ENCODE measurements at regions not wholly inside any gene's neighbourhood (a gene's known extent, or its start where the extent isn't known, plus 50 kb on each side); places are given as distances from the start of the nearest gene placed in this dataset.
A peak's percentile ranks its signal among the peaks of the same experiment; 100 is the strongest.

DNA sequence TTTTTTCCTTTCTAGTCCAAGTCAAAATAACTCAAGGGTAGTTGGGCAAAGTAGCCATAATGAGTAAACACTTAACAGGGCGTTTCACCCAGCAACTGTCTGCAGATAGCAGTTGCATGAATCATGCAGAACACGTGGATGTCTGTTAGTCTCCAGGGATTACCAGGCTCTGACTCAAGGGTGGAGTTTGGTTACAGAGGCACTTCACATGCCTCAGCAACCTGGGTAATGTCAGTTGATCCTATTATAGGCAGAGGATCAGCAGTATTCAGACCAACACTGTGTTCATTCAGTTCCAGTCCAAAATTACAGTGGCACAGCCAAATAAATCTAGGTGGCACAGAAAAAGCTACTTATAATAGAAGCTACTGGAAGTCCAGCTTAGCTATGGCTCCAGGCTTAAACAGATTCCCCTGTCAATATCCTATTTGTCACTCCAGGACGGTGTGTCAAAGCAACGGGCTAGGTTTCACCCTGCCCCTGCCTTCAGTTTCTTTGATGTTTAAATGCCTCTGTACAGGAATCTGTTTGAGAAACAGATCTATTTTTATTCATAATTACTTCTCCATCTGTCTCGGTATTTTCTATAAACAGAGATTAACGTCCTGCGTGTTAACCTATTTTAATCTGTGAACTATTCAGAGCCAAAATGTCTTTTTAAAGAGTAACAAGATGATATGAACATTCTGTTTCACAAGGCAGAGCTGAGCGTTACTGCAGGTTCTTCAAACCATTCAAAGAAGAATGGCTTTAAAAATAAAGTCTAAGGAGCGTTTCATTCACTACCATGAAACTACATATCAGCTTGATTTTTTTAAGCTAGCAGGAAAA, 162.6 kb upstream of the AKR1E2 start:
- DNase-seq (ENCODE audit: low read depth in 2 of 3, low spot score in 2 of 3): no peak

DNA sequence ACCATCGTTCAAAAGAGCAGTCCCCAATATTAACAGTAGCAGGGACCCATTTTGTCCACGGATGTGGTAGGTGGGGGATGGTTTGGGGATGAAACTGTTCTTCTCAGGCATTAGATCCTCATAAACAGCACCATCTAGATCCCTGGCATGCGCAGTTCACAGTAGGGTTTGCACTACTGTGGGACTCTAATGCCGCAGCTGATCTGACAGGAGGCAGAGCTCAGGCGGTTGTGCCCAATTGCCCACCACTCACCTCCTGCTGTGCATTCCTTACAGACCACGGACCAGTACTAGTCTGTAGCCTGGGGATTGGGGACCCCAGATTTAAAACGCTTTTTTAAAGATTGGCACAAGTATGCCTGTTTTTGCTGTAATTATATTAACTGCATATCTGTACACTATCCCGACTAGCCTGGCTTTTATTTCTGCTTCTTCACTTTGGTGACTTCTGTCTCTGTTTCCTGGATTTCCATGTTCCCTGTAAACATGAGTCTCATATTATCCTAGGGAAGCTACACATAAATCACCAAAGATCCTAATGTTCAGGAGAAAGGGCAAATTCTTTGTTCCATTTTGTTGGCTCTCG, 163.3 kb upstream of the AKR1E2 start:
- no peak for DNase-seq (ENCODE audit: low read depth in 2 of 3, low spot score in 2 of 3)

DNA sequence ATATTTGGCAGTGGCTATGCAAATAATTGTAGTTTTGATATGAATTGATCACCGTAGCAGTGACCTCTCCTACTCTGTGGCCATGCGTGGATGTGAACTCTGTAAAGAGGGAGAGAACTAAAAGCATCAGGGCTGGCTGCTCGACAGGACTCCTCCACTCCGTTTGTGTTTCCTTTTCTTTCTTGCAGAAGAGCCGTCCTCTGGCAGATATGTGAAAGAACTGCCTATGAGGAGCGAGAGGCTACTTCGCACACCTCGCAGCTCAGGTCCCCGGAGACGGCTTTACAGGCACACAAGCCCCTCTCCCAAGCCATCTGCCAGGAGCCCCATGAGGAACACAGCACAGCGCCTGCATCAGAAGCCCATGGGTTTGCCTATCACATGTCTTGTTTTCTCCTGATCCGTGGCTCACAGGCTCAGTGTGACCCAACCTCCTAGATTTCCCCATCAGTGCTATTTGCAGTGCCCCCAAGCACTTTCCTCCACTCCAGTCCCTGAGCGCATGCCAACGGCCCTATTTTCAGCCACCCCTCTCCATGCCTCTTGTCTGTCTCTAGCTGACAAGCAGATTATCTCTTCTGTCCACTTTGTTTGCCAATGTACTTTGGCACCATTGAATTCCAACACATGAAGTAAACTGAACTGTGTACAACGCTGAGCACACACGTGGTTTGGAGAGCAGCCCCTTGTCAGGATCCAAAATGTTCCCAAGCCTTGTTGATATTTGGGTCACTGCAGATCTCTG, 164.3 kb upstream of the AKR1E2 start:
- no peak for DNase-seq (ENCODE audit: low read depth in 2 of 3, low spot score in 2 of 3)

DNA sequence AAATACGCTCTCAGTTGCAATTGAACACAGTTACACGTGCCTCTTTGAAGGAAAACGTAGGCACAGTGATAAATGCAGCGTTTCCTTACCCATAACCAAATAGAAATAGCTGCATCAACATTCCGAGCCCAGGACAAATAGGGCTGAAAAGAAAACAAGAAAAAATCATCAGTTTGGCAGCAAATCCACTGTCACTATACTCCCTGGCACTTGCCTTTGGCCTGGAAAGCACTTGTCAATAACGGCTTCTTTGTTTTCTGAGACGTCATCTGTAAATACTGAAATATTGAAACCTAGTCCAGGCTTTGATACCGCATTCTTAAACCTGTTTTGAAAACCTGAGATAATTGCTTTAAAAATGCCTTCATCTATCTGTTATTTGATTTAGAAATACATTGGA, 167.2 kb upstream of the AKR1E2 start:
- no peak for DNase-seq (ENCODE audit: low read depth in 2 of 3, low spot score in 2 of 3)

DNA sequence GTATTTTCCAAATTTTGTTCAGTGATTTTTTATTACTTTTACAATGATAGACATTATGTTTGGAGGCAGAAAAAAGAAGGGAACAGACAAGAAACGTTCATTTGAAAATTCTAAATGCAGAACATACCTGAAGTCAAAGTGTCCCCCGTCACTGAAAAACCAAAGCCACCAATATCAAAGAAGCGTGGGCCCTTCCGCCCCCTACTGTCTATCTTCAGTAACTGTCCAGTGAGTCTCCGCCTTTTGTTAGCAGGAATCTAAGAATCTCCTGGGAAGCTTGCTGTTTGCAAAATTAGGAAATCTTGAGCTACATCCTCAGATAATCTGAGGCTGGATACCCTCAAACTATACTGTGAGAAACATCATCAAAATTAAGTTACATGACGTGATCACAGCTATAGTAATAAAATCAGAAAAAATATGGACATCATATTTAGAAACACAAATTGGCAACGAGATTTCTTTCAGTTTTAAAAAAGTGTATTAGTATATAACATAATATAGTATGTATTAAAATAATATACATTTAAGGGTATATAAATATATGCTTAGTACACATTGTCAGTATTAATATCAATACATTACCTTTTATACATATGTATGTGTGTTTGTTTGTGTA, 169.3 kb upstream of the AKR1E2 start:
- no peak for DNase-seq (ENCODE audit: low read depth in 2 of 3, low spot score in 2 of 3)

DNA sequence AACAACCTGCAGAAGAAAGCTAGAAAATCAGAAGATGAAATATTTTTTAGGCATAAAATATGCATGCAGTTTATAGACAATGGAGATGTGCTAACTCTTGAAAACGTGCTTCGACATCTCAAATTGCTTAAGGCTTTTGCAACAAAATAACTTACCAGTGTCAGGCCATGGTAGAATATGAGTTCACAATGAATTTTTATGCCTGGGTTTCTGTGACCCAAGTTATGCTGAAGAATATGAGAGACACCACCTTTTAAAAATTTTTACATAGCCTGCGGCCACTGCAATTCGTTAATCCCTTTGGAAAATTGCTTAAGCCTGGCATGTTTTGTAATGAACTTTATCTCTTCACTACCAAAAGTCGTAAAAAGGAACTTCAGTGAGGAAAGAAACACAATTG, 170.1 kb upstream of the AKR1E2 start:
- DNase-seq (ENCODE audit: low read depth in 2 of 3, low spot score in 2 of 3): no peak

DNA sequence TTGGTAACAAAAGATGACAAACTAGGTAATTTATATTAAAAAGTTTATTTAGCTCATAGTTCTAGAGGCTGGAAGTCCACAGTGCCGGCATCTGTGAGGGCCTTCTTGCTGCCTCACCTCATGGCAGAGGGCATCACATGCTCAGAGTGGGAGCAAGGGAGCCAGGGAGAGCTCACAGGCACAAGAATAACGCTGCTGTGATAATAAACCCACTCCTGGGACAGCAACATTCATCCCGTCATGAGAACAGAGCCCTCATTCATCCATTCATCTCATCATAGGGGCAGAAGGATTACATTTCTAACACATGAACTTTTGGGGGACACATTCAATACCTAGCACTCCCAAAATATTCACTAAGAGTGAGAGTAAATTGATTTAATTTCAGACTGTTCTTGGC, 170.6 kb upstream of the AKR1E2 start:
- no peak for DNase-seq (ENCODE audit: low read depth in 2 of 3, low spot score in 2 of 3)

DNA sequence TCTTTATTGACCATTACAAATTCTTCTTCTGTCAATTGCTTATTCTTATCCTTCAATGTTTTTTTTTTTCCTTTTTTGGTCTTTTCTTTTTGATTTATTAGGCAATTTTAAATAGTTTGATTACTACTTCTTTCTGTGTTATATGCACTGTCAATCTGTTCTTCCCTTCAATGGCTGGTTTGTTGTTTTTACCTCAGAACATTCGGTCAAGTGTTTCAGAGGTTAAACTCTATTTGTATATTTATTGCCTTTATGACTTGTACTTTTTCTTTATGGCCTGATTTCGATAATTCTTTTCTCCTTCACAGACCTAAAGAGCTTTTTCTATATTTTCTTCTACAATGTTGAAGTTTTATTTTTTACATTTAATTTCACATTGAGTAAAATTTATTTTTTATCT, 171.5 kb upstream of the AKR1E2 start:
- DNase-seq (ENCODE audit: low read depth in 2 of 3, low spot score in 2 of 3): no peak

DNA sequence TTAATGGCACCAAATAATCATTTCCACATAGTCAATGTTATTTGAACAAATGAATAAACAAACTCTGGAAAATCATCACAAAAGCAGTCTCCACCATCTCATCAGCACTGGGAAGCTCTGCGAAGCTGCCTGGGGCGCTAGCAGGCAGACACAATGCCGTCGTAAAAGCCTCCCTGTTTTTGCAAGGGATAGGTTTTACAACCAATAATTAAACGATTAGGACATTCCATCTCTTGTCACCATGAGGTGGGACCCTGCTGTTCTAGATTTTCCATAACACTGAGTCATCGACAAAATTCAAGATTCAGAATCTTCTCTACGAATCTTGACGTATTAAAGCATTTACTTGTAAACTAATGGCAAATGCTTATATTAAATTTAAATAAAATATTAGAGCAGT, 172.8 kb upstream of the AKR1E2 start:
- DNase-seq (ENCODE audit: low read depth in 2 of 3, low spot score in 2 of 3): no peak

DNA sequence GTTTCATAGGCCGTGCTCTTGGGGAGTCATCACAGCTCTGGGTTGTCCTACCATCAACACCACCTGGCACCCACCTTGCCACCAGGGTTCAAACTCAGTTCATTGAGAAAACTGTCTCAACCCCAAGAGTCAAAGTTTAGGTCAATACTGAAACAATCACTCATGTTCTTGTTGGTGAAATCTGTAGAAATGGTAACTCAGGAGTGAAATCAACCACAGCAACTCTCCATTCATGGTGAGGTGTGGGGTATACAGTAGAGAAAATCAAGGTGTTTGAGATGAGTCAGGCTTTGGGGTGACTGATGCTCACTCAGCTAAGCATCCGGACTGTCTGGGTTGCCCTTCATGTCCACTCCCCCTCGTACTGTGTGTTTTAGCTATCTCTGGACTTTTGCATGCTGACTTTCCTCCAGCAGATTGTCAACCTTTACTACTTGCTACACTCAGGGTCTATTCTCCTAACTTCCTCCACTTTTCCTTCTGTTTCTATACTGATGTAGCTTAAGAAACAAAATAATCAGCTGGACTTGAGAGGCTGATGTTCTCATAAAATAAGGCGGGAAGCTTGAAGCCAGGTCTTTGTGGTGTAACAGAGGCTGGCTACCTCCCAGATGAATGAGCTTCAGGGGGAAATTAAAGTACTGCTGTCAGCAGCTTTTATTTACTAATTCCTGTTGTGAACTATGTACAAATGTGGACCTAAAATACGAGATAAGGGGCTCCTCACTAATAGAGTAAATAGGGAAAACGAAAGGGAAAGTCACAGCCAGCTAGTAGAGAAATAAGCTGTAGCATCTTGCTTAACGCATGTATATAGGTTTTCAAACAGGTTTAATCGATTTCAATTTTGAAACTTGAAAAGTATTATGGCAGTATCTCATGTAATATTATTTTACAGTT, 173.6 kb upstream of the AKR1E2 start:
- peak in 1 of 3 experiments; percentile 22 for DNase-seq (ENCODE audit: low read depth in 2 of 3, low spot score in 2 of 3)

DNA sequence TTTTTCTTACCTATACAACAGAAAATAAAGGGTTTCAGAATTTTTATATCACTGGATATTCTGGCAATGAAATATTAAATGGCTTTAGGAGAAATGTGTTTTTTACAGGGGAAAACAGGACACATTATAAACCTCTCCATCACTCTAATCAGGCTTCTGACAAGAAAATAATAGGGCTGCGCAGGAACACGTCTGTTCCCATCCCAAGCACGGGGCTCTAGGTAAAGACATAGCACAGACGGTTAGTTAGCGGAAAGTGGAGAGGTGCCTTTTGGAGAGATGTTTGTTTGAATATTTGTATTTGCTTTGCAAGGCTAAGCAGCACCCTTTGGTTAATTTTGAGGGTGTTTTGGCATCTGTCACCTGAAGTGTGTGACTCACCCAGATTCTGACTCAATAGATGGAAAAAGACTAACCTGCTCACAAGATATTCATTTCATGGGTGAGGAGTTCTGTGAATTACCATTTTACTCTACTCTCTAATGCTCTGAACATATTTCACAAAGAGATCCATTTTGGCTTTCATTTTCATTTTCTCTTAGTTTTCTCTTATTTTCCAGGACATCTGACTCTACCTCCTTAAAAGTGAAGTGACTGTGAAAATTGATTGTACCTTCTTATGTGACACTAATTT, 174.5 kb upstream of the AKR1E2 start:
- DNase-seq (ENCODE audit: low read depth in 2 of 3, low spot score in 2 of 3): no peak

DNA sequence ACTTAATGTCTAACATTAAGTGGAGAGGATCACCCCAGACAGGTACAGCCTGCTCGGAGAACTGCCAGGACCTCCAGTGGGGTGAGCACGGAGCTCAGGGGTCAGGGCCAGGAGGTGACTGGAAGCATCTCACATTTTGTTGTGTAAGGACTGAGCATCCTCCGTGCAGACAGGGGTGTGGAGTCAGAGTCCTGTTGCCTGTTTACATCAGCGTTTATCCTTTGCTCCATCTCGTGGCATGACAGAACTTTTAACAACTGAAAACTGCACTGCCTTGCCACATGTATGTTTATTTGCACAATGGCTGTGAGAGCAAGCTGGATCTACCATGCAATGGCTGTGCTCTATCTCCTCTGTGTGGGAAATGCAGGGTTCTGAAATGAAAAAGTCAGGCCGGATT, 175.4 kb upstream of the AKR1E2 start:
- DNase-seq (ENCODE audit: low read depth in 2 of 3, low spot score in 2 of 3): no peak

DNA sequence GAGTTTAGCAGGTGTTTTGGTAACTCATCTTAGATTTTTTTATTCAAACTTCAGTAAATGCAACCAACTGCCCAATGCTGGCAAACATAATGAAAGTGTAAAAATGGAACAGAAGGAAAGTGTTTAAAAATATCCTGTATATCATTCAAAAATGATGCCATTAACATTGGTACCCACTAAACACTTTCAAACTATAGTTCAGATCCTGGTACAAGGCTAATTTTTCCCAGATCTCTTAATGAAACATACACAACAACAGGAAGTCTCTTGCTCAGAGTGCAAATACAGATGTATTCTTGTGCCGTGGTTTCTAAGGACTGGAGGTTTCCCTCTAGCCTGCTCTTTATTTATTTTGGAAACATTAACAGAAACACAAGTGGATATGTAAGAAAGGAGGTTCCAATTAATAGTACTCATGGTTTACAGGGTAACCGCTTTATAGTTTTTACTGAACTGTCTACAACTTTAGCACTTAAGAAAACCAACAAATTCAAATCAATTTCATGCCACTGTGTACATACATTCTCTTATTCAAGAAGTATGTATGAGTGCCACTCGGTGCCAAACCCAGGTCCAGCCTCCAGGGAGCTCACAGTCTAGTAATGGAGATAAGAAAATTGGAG, 176.0 kb upstream of the AKR1E2 start:
- no peak for DNase-seq (ENCODE audit: low read depth in 2 of 3, low spot score in 2 of 3)

DNA sequence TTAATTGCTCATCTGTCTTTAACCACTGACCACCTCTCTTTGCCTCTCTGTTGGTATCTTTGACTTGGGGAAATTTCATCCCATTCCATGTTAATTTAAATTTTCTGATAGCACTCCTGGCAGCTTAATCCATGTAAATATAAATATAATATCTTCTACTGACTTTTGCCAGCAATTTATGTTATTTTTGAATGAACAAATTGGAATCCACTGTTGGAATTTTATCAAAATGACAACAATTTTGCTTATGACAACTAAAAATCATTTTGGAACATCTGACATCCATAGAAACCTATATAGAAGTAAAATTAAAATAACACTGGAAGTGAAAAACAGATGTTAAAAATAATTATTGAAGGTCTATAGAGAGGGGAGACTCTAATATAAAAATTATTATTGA, 176.5 kb upstream of the AKR1E2 start:
- no peak for DNase-seq (ENCODE audit: low read depth in 2 of 3, low spot score in 2 of 3)

DNA sequence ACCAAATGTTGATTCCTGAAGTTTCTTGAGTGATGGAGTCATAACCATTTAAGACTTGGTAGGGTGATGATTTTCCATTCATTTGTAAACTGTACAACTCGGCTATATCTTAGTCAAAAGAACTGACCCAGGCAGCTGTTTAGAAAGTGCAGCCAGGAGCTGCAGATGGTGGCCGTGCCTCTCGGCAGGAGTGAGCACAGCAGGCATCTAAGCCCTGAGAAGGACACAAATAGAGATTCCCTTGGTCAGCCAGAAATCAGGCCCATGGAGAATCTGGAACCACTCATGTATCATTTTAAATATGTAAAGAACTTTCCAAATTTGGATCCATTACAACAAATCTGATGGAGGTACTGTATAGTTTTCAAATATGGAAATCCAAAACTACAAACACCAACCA, 177.0 kb upstream of the AKR1E2 start:
- DNase-seq (ENCODE audit: low read depth in 2 of 3, low spot score in 2 of 3): no peak

DNA sequence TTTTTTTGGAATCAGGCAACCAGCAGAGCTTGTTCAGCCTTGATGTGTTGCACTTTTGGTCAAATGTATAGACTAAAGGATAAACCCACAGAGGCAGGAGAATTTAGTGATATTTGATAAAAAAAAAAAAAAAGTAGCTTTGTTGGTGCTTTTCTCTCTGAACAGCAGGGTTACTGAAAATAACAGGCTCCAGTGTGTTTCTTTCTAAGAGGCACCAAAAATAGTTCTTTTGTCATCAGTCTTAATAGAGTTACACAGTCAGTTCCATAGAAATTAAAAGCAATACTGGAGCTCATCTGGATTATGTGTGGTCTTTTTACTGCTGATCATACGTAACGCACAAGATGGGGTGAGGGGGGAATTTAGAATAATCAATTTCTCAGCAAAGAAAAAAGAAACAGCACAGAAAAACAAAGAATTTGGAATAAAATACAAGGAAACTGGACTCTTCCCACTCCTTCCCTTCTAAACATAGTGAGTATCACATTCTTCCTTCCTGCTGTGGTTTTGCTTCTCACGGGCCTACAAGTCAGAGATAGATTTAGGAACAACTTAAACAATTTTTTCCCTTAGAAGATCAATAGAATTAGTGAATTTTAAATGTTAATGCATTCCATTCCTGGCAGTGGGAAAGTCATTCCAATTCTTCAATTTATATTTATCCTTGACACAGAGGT, 178.8 kb upstream of the AKR1E2 start:
- no peak for DNase-seq (ENCODE audit: low read depth in 2 of 3, low spot score in 2 of 3)

DNA sequence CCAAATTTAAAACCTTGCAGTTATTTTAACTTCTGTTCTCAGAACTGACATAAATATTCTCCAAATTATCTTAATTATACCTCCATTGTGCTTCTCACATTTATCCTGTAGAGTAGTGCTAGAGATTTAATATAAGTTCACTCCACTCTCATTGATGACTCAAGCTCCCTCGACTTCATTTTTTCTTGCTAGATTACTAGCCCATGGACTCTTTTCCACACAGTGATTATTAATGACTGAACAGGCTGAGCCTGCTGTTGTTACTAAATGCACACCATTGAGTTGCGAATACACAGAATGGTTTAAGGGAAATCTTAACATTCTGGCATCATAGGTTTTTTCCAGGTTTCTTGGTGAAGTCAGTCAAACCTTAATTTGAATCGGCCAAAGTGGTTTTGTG, 179.5 kb upstream of the AKR1E2 start:
- DNase-seq (ENCODE audit: low read depth in 2 of 3, low spot score in 2 of 3): no peak

DNA sequence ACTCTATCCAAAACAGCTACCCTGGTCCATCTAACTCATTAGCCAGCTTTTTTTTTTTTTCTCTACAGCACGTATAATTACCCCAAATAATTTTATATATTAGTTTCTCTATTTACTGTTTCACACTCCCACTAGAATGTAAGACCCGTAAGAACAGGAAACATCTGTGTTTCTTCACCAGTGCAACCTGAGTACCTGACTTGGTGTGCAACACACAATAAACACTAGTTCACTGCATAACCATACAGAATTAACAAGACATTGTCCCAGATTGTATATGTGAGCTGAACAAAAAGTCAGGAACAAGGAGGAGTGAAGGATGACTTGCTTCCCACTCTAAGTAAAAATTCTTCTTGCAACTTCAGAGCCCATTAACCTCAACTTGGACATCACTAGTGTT, 180.2 kb upstream of the AKR1E2 start:
- no peak for DNase-seq (ENCODE audit: low read depth in 2 of 3, low spot score in 2 of 3)

DNA sequence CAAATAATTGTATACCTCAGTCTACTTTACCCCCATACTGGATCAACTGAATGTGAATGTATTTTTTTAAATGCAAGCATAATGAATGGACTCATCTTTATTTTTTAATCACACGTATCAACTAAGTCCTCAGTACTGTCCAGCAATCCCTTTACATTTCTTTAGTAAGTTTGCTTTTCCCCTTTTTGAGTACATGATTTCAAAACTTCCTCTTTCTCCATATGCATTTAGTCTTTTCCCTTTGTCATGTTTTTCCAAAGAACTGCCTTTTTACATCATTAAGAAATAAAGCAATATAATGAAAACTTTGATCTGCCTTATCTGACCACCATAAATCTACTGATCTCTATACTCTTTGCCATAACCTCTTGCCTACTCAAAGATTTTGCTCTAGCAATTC, 182.5 kb upstream of the AKR1E2 start:
- DNase-seq (ENCODE audit: low read depth in 2 of 3, low spot score in 2 of 3): no peak

All from activated CD8-positive, alpha-beta memory T cell treated with anti-CD3 and anti-CD28 coated beads for 48 hours (primary cell).